ENCODE measurements at regions not wholly inside any gene's neighbourhood (a gene's known extent, or its start where the extent isn't known, plus 50 kb on each side); places are given as distances from the start of the nearest gene placed in this dataset.

- TF ChIP-seq CREB5 (CRISPR knock-in tag; IDR thresholded peaks at IDR 0.05) (no peak), ZNF232 (CRISPR knock-in tag; IDR thresholded peaks at IDR 0.05) (no peak), CUX1 (CRISPR knock-in tag; IDR thresholded peaks at IDR 0.05) (no peak), CTCF (IDR thresholded peaks at IDR 0.05 in 2 of 3, conservative IDR thresholded peaks at IDR 0.05 in 1 of 3; ENCODE audit: insufficient read depth in 2 of 3, low read depth in 1 of 3, low read length in 3 of 3) (no peak), SNRNP70 (optimal IDR thresholded peaks at IDR 0.05; ENCODE audit: low read depth, low read length) (no peak), SMARCA5 (IDR thresholded peaks at IDR 0.05) (no peak), RBM34 (IDR thresholded peaks at IDR 0.05; ENCODE audit: borderline replicate concordance, insufficient read depth, low read length) (no peak), POLR2A (conservative IDR thresholded peaks at IDR 0.05) (no peak), EGR1 (conservative IDR thresholded peaks at IDR 0.05) (no peak), TEAD4 (IDR thresholded peaks at IDR 0.05; ENCODE audit: low read length) (no peak), TEAD4 (CRISPR knock-in tag; IDR thresholded peaks at IDR 0.05; ENCODE audit: borderline replicate concordance) (no peak), POLR2AphosphoS5 (IDR thresholded peaks at IDR 0.05; ENCODE audit: control insufficient read depth, insufficient read depth, low read depth, low read length) (no peak), POLR2AphosphoS2 (IDR thresholded peaks at IDR 0.05; ENCODE audit: low read length) (no peak), CEBPG (CRISPR knock-in tag; IDR thresholded peaks at IDR 0.05) (no peak), CEBPG (tag; conservative IDR thresholded peaks at IDR 0.05 in 1 of 2, IDR thresholded peaks at IDR 0.05 in 1 of 2) (no peak), IRF1 (CRISPR knock-in tag; IDR thresholded peaks at IDR 0.05; ENCODE audit: borderline replicate concordance) (no peak)
These were observed 478.2 kb upstream of the DPH6 start for GRCh38 chr15:36024031-36024688.
